WTC11 (cell line): ENCODE measurements at regions not wholly inside any gene's neighbourhood (a gene's known extent, or its start where the extent isn't known, plus 50 kb on each side); places are given as distances from the start of the nearest gene placed in this dataset.

Experiments used
- ATAC-seq: fragments of 200-7000 bp; cut with Tn5 transposase; 2 replicates; pipeline ENCODE4 v1.10.0; 2021; ENCODE audit warnings: mild to moderate bottlenecking, moderate library complexity
- CTCF ChIA-PET: fragments of 300-600 bp; sonication (Branson Sonifier 250); formaldehyde crosslinking; loops from one replicate; lab custom pipeline; 2021; ENCODE audit warnings: antibody characterized with exemption; lab: Charles Lee
- POLR2A ChIA-PET: fragments of 350-600 bp; sonication (Branson Sonifier 250); formaldehyde crosslinking; loops from one replicate; lab custom pipeline; 2021; ENCODE audit warnings: antibody characterized with exemption; lab: Charles Lee
- DNase-seq: peaks from one replicate; pipeline ENCODE4 v3.0.0; 2021; ENCODE audit warnings: low spot score
- H3K27ac Mint-ChIP-seq: 2 replicates; pipeline ENCODE4 v1.8.0; 2021; ENCODE audit warnings: mixed read lengths
- H3K27me3 Mint-ChIP-seq: 2 replicates; pipeline ENCODE4 v1.8.0; 2021; ENCODE audit warnings: low read depth, mild to moderate bottlenecking, moderate library complexity, mixed read lengths
- H3K36me3 Mint-ChIP-seq: 2 replicates; pipeline ENCODE4 v1.8.0; 2021; ENCODE audit warnings: mixed read lengths
- H3K4me1 Mint-ChIP-seq: 2 replicates; pipeline ENCODE4 v1.8.0; 2022; ENCODE audit warnings: mixed read lengths
- H3K4me3 Mint-ChIP-seq: 2 replicates; pipeline ENCODE4 v1.8.0; 2021; ENCODE audit warnings: mild to moderate bottlenecking, moderate library complexity, mixed read lengths
- H3K9me3 Mint-ChIP-seq: 2 replicates; pipeline ENCODE4 v1.8.0; 2021; ENCODE audit warnings: mixed read lengths
- ATF3 ChIP-seq: sonication (generic); formaldehyde crosslinking; conservative IDR thresholded peaks from 2 replicates; pipeline ENCODE4 v1.8.1; 2022; ENCODE audit warnings: mild to moderate bottlenecking, missing genetic modification reagents
- ELF4 ChIP-seq: sonication (generic); formaldehyde crosslinking; IDR thresholded peaks from 2 replicates; pipeline ENCODE4 v1.8.1; 2022; ENCODE audit warnings: low read depth, mild to moderate bottlenecking, moderate library complexity, missing genetic modification reagents
- EMX1 ChIP-seq: fragments of 250-450 bp; sonication (Bioruptor Pico); IDR thresholded peaks from 2 replicates; pipeline ENCODE4 v1.8.0; 2021; ENCODE audit warnings: mild to moderate bottlenecking
- FOXK1 ChIP-seq: sonication (generic); formaldehyde crosslinking; IDR thresholded peaks from 2 replicates; pipeline ENCODE4 v1.8.0; 2022; ENCODE audit warnings: mild to moderate bottlenecking, moderate library complexity, missing genetic modification reagents
- FOXP1 ChIP-seq: sonication (generic); formaldehyde crosslinking; IDR thresholded peaks from 2 replicates; pipeline ENCODE4 v1.8.0; 2022; ENCODE audit warnings: missing genetic modification reagents, mild to moderate bottlenecking, moderate library complexity, borderline replicate concordance
- MYBL2 ChIP-seq: sonication (generic); formaldehyde crosslinking; IDR thresholded peaks from 2 replicates; pipeline ENCODE4 v1.8.1; 2023; ENCODE audit warnings: mild to moderate bottlenecking, moderate library complexity, missing genetic modification reagents
- NFATC4 ChIP-seq: fragments of 250-450 bp; sonication (Bioruptor Pico); IDR thresholded peaks from 2 replicates; pipeline ENCODE4 v1.9.0; 2021; ENCODE audit warnings: mild to moderate bottlenecking
- OVOL2 ChIP-seq: fragments of 250-450 bp; sonication (Bioruptor Pico); IDR thresholded peaks from 2 replicates; pipeline ENCODE4 v1.9.0; 2021; ENCODE audit warnings: mild to moderate bottlenecking, borderline replicate concordance
- PRRX2 ChIP-seq: fragments of 250-450 bp; sonication (Bioruptor Pico); IDR thresholded peaks from 2 replicates; pipeline ENCODE4 v1.8.0; 2021; ENCODE audit warnings: mild to moderate bottlenecking
- RELA ChIP-seq: sonication (generic); formaldehyde crosslinking; IDR thresholded peaks from 2 replicates; pipeline ENCODE4 v1.8.1; 2022; ENCODE audit warnings: missing genetic modification reagents, mild to moderate bottlenecking, borderline replicate concordance
- RORB ChIP-seq: fragments of 250-450 bp; sonication (Bioruptor Pico); IDR thresholded peaks from 2 replicates; pipeline ENCODE4 v1.9.0; 2021; ENCODE audit warnings: mild to moderate bottlenecking
- SMAD4 ChIP-seq: sonication (generic); formaldehyde crosslinking; IDR thresholded peaks from 2 replicates; pipeline ENCODE4 v1.8.0; 2022; ENCODE audit warnings: mild to moderate bottlenecking, missing genetic modification reagents
- SP1 ChIP-seq: sonication (generic); formaldehyde crosslinking; conservative IDR thresholded peaks from 2 replicates; pipeline ENCODE4 v1.8.1; 2022; ENCODE audit warnings: missing genetic modification reagents
- STAT6 ChIP-seq: sonication (generic); formaldehyde crosslinking; conservative IDR thresholded peaks from 2 replicates; pipeline ENCODE4 v1.8.1; 2023; ENCODE audit warnings: mild to moderate bottlenecking, low read depth, missing genetic modification reagents, moderate library complexity
- ZNF232 ChIP-seq: sonication (generic); formaldehyde crosslinking; IDR thresholded peaks from 2 replicates; pipeline ENCODE4 v1.8.0; 2022; ENCODE audit warnings: mild to moderate bottlenecking, missing genetic modification reagents
- ZNF263 ChIP-seq: sonication (generic); formaldehyde crosslinking; IDR thresholded peaks from 2 replicates; pipeline ENCODE4 v1.8.1; 2022; ENCODE audit warnings: low read depth, mild to moderate bottlenecking, moderate library complexity, missing genetic modification reagents
- ZNF423 ChIP-seq: fragments of 250-450 bp; sonication (Bioruptor Pico); IDR thresholded peaks from 2 replicates; pipeline ENCODE4 v2.1.2; 2022; ENCODE audit warnings: mild to moderate bottlenecking, moderate library complexity
- TF ChIP-seq, protein P1 (sequence below): sonication (generic); formaldehyde crosslinking; IDR thresholded peaks from 2 replicates; pipeline ENCODE4 v1.8.0; 2022; ENCODE audit warnings: mild to moderate bottlenecking, missing genetic modification reagents
- TF ChIP-seq, protein P2 (sequence below): sonication (generic); formaldehyde crosslinking; IDR thresholded peaks from 2 replicates; pipeline ENCODE4 v1.8.1; 2022; ENCODE audit warnings: low read depth, missing genetic modification reagents, borderline replicate concordance
- TF ChIP-seq, protein P3 (sequence below): sonication (generic); formaldehyde crosslinking; IDR thresholded peaks from 2 replicates; pipeline ENCODE4 v1.8.1; 2023; ENCODE audit warnings: mild to moderate bottlenecking, missing genetic modification reagents, moderate library complexity
- TF ChIP-seq, protein P4 (sequence below): sonication (generic); formaldehyde crosslinking; IDR thresholded peaks from 2 replicates; pipeline ENCODE4 v1.8.0; 2023; ENCODE audit warnings: missing genetic modification reagents

- H3K9me3 Mint-ChIP-seq: peaks cover 43% of the 10 kb centered on the region
- peaks cover 34% of the 10 kb centered on the region for H3K36me3 Mint-ChIP-seq
These were observed 348.6 kb upstream of the SALL3 start for GRCh38 chr18:78630981-78631510.

GRCh38 chr18:78632111-78632541, 347.5 kb upstream of the SALL3 start:
- H3K4me3 Mint-ChIP-seq: no peak overlapping the region
- peaks cover 39% of the 10 kb centered on the region for H3K36me3 Mint-ChIP-seq
- peaks cover 10% of the 10 kb centered on the region for H3K27me3 Mint-ChIP-seq
- no peaks in the 10 kb centered on the region for H3K4me1 Mint-ChIP-seq
- POLR2A ChIA-PET: no interaction called here
- CTCF ChIA-PET: no interaction called here
- TF ChIP-seq MYBL2 (no peak), ELF4 (CRISPR knock-in tag) (no peak), NFATC4 (CRISPR knock-in tag) (no peak)
- TF ChIP-seq, protein P1, sequence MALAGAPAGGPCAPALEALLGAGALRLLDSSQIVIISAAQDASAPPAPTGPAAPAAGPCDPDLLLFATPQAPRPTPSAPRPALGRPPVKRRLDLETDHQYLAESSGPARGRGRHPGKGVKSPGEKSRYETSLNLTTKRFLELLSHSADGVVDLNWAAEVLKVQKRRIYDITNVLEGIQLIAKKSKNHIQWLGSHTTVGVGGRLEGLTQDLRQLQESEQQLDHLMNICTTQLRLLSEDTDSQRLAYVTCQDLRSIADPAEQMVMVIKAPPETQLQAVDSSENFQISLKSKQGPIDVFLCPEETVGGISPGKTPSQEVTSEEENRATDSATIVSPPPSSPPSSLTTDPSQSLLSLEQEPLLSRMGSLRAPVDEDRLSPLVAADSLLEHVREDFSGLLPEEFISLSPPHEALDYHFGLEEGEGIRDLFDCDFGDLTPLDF (CRISPR knock-in tag): no peak
- TF ChIP-seq, protein P2, sequence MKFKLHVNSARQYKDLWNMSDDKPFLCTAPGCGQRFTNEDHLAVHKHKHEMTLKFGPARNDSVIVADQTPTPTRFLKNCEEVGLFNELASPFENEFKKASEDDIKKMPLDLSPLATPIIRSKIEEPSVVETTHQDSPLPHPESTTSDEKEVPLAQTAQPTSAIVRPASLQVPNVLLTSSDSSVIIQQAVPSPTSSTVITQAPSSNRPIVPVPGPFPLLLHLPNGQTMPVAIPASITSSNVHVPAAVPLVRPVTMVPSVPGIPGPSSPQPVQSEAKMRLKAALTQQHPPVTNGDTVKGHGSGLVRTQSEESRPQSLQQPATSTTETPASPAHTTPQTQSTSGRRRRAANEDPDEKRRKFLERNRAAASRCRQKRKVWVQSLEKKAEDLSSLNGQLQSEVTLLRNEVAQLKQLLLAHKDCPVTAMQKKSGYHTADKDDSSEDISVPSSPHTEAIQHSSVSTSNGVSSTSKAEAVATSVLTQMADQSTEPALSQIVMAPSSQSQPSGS (CRISPR knock-in tag): no peak
- TF ChIP-seq, all 79 proteins: peak for 0
- ATAC-seq (0 out of 2 replicates have a peak, but pooled peaks have one; percentile 30), DNase-seq (no peak)
- H3K9me3 Mint-ChIP-seq: peaks cover 46% of the 10 kb centered on the region
- H3K27ac Mint-ChIP-seq: no peak overlapping the region

More at GRCh38 chr18:78630981-78631510, 348.6 kb upstream of the SALL3 start:
- DNase-seq (no peak), ATAC-seq (no peak)
- POLR2A ChIA-PET: no interaction called here
- CTCF ChIA-PET: no interaction called here
- no peak for TF ChIP-seq ATF3 (CRISPR knock-in tag)
- no peak for TF ChIP-seq ZNF423 (CRISPR knock-in tag)
- no peak for TF ChIP-seq OVOL2
- no peak for TF ChIP-seq RORB
- TF ChIP-seq FOXK1 (CRISPR knock-in tag): no peak
- no peak for TF ChIP-seq STAT6 (CRISPR knock-in tag)
- TF ChIP-seq, protein P3, sequence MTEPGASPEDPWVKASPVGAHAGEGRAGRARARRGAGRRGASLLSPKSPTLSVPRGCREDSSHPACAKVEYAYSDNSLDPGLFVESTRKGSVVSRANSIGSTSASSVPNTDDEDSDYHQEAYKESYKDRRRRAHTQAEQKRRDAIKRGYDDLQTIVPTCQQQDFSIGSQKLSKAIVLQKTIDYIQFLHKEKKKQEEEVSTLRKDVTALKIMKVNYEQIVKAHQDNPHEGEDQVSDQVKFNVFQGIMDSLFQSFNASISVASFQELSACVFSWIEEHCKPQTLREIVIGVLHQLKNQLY (CRISPR knock-in tag): no peak
- no peak for TF ChIP-seq ZNF232
- no peak for TF ChIP-seq ZNF263 (CRISPR knock-in tag)
- TF ChIP-seq FOXP1 (CRISPR knock-in tag): no peak
- TF ChIP-seq PRRX2 (CRISPR knock-in tag): no peak
- no peak for TF ChIP-seq RELA
- TF ChIP-seq, protein P4, sequence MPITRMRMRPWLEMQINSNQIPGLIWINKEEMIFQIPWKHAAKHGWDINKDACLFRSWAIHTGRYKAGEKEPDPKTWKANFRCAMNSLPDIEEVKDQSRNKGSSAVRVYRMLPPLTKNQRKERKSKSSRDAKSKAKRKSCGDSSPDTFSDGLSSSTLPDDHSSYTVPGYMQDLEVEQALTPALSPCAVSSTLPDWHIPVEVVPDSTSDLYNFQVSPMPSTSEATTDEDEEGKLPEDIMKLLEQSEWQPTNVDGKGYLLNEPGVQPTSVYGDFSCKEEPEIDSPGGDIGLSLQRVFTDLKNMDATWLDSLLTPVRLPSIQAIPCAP: no peak
- TF ChIP-seq SMAD4 (CRISPR knock-in tag): no peak
- no peak for TF ChIP-seq EMX1 (CRISPR knock-in tag)
- TF ChIP-seq SP1: no peak
- H3K27me3 Mint-ChIP-seq: peaks cover 4% of the 10 kb centered on the region
- no peak overlapping the region for H3K4me3 Mint-ChIP-seq
- no peaks in the 10 kb centered on the region for H3K4me1 Mint-ChIP-seq
- H3K27ac Mint-ChIP-seq: no peak overlapping the region
